ENCODE measurements at regions not wholly inside any gene's neighbourhood (a gene's known extent, or its start where the extent isn't known, plus 50 kb on each side); places are given as distances from the start of the nearest gene placed in this dataset.

- no peak overlapping the region for H3K4me3 ChIP-seq (ENCODE audit: low read length)
- TF ChIP-seq ZNF274 (IDR thresholded peaks at IDR 0.05; ENCODE audit: low read depth, low read length), result no peak
These were observed 153.3 kb upstream of the HNRNPA3 start for GRCh38 chr2:177059293-177059692.

GRCh38 chr2:177063331-177063730 is 149.3 kb upstream of the HNRNPA3 start:
- no peak overlapping the region for H3K4me3 ChIP-seq (ENCODE audit: low read length)
- no peak for TF ChIP-seq ZNF274 (IDR thresholded peaks at IDR 0.05; ENCODE audit: low read depth, low read length)

GRCh38 chr2:177064422-177064821 is 148.2 kb upstream of the HNRNPA3 start:
- TF ChIP-seq ZNF274 (IDR thresholded peaks at IDR 0.05; ENCODE audit: low read depth, low read length), result no peak
- H3K4me3 ChIP-seq (ENCODE audit: low read length), result no peak overlapping the region

- TF ChIP-seq ZNF274 (IDR thresholded peaks at IDR 0.05; ENCODE audit: low read depth, low read length), result no peak
- no peak overlapping the region for H3K4me3 ChIP-seq (ENCODE audit: low read length)
These were observed 143.6 kb upstream of the HNRNPA3 start for GRCh38 chr2:177068967-177069366.

- TF ChIP-seq ZNF274 (IDR thresholded peaks at IDR 0.05; ENCODE audit: low read depth, low read length), result no peak
- no peak overlapping the region for H3K4me3 ChIP-seq (ENCODE audit: low read length)
These were observed 140.5 kb upstream of the HNRNPA3 start for GRCh38 chr2:177072090-177072489.

- TF ChIP-seq ZNF274 (IDR thresholded peaks at IDR 0.05; ENCODE audit: low read depth, low read length), result no peak
- no peak overlapping the region for H3K4me3 ChIP-seq (ENCODE audit: low read length)
These were observed 139.0 kb upstream of the HNRNPA3 start for GRCh38 chr2:177073611-177074010.

- no peak for TF ChIP-seq ZNF274 (IDR thresholded peaks at IDR 0.05; ENCODE audit: low read depth, low read length)
These were observed 138.4 kb upstream of the HNRNPA3 start for GRCh38 chr2:177074099-177074710.

GRCh38 chr2:177075254-177075653 is 137.3 kb upstream of the HNRNPA3 start:
- no peak for TF ChIP-seq ZNF274 (IDR thresholded peaks at IDR 0.05; ENCODE audit: low read depth, low read length)
- H3K4me3 ChIP-seq (ENCODE audit: low read length), result no peak overlapping the region

More at GRCh38 chr2:177074099-177074710, 138.4 kb upstream of the HNRNPA3 start:
- no peak overlapping the region for H3K4me3 ChIP-seq (ENCODE audit: low read length)

- H3K4me3 ChIP-seq (ENCODE audit: low read length), result no peak overlapping the region
- no peak for TF ChIP-seq ZNF274 (IDR thresholded peaks at IDR 0.05; ENCODE audit: low read depth, low read length)
These were observed 135.9 kb upstream of the HNRNPA3 start for GRCh38 chr2:177076636-177077179.

- TF ChIP-seq ZNF274 (IDR thresholded peaks at IDR 0.05; ENCODE audit: low read depth, low read length), result no peak
- no peak overlapping the region for H3K4me3 ChIP-seq (ENCODE audit: low read length)
These were observed 134.8 kb upstream of the HNRNPA3 start for GRCh38 chr2:177077778-177078177.

GRCh38 chr2:177078416-177078815 is 134.2 kb upstream of the HNRNPA3 start:
- no peak overlapping the region for H3K4me3 ChIP-seq (ENCODE audit: low read length)
- no peak for TF ChIP-seq ZNF274 (IDR thresholded peaks at IDR 0.05; ENCODE audit: low read depth, low read length)

- H3K4me3 ChIP-seq (ENCODE audit: low read length), result no peak overlapping the region
- no peak for TF ChIP-seq ZNF274 (IDR thresholded peaks at IDR 0.05; ENCODE audit: low read depth, low read length)
These were observed 133.7 kb upstream of the HNRNPA3 start for GRCh38 chr2:177078855-177079254.

- H3K4me3 ChIP-seq (ENCODE audit: low read length), result no peak overlapping the region
- no peak for TF ChIP-seq ZNF274 (IDR thresholded peaks at IDR 0.05; ENCODE audit: low read depth, low read length)
These were observed 131.8 kb upstream of the HNRNPA3 start for GRCh38 chr2:177080746-177081284.

- TF ChIP-seq ZNF274 (IDR thresholded peaks at IDR 0.05; ENCODE audit: low read depth, low read length), result no peak
- H3K4me3 ChIP-seq (ENCODE audit: low read length), result no peak overlapping the region
These were observed 128.0 kb upstream of the HNRNPA3 start for GRCh38 chr2:177084607-177085006.

GRCh38 chr2:177088529-177088928 is 124.1 kb upstream of the HNRNPA3 start:
- H3K4me3 ChIP-seq (ENCODE audit: low read length), result no peak overlapping the region
- TF ChIP-seq ZNF274 (IDR thresholded peaks at IDR 0.05; ENCODE audit: low read depth, low read length), result no peak

Measured in GM08714 (cell line).